Upper lobe of right lung (tissue), 1 donor: ENCODE measurements at regions not wholly inside any gene's neighbourhood (a gene's known extent, or its start where the extent isn't known, plus 50 kb on each side); places are given as distances from the start of the nearest gene placed in this dataset.

ENCODE experiments used
- ATAC-seq: fragments of 200-7000 bp; cut with Tn5 transposase; one replicate; pipeline ENCODE4 v1.9.1; 2020; ENCODE audit warnings: mild to moderate bottlenecking, moderate library complexity
- DNase-seq: peaks from one replicate; pipeline ENCODE4 v3.0.0-alpha.2; 2020
- H3K27ac ChIP-seq: fragments of 200-600 bp; one replicate; pipeline ENCODE4 v1.8.0; 2022
- H3K27me3 ChIP-seq: fragments of 200-600 bp; one replicate; pipeline ENCODE4 v1.8.0; 2022; ENCODE audit warnings: mild to moderate bottlenecking
- H3K36me3 ChIP-seq: fragments of 200-600 bp; one replicate; pipeline ENCODE4 v1.8.0; 2022
- H3K4me1 ChIP-seq: fragments of 200-600 bp; one replicate; pipeline ENCODE4 v1.8.0; 2022
- H3K4me3 ChIP-seq: fragments of 200-600 bp; one replicate; pipeline ENCODE4 v1.8.0; 2022; ENCODE audit warnings: mild to moderate bottlenecking
- H3K9me3 ChIP-seq: fragments of 200-600 bp; one replicate; pipeline ENCODE4 v1.8.0; 2022
- intact Hi-C: fragments of 100-400 bp; cut with DNase I; formaldehyde crosslinking; loops from one replicate; pipeline ENCODE4 v1.11.0; 2022
- TF ChIP-seq, protein P1 (sequence below): fragments of 200-600 bp; IDR thresholded peaks from one replicate; pipeline ENCODE4 v1.8.0; 2022; ENCODE audit warnings: antibody characterized with exemption
- donor health status: DM: no; HTN: yes; CAD: no; lungs with severe emphysema.

DNA sequence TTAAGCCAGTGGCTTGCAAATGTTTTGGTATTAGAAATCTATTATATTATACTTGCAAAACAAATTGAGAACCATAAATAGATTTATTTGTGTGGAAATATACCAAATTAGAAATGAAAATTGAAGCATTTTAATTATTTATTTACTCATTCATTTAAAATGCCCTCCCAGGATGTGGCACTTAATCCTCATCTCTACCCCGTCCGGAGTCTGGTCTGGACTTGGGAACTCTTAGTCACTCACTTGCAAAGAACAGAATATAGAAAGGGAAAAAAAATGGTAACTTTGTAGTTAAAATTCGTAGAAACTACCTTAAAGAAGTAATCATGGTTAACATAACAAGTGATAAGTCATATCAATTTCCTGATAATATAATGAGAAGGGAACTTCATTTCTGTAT is 775.9 kb upstream of the INTU start:
- no peaks in the 10 kb centered on the region for H3K36me3 ChIP-seq
- intact Hi-C loops, result no loop called here
- ATAC-seq (no peak), DNase-seq (no peak)
- no peak overlapping the region for H3K4me3 ChIP-seq
- H3K27me3 ChIP-seq, result no peaks in the 10 kb centered on the region
- H3K4me1 ChIP-seq, result no peaks in the 10 kb centered on the region
- TF ChIP-seq, protein P1, sequence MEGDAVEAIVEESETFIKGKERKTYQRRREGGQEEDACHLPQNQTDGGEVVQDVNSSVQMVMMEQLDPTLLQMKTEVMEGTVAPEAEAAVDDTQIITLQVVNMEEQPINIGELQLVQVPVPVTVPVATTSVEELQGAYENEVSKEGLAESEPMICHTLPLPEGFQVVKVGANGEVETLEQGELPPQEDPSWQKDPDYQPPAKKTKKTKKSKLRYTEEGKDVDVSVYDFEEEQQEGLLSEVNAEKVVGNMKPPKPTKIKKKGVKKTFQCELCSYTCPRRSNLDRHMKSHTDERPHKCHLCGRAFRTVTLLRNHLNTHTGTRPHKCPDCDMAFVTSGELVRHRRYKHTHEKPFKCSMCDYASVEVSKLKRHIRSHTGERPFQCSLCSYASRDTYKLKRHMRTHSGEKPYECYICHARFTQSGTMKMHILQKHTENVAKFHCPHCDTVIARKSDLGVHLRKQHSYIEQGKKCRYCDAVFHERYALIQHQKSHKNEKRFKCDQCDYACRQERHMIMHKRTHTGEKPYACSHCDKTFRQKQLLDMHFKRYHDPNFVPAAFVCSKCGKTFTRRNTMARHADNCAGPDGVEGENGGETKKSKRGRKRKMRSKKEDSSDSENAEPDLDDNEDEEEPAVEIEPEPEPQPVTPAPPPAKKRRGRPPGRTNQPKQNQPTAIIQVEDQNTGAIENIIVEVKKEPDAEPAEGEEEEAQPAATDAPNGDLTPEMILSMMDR, result no peak
- no peak overlapping the region for H3K27ac ChIP-seq
- H3K9me3 ChIP-seq, result peaks cover 4% of the 10 kb centered on the region

DNA sequence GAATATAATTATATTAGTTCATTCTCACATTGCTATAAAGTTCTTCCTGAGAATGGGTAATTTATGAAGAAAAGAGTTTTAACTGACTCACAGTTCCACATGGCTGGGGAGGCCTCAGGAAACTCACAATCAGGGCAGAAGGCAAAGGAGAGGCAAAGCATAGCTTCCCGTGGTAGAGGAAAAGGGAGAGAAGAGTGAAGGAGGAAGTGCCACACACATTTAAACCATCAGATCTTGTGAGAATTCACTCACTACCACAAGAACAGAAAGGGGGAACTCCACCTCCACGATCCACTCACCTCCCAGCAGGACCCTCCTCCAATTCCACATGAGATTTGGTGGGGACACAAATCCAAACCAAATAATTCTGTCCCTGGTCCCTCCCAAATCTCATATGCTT is 773.4 kb upstream of the INTU start:
- no peak overlapping the region for H3K4me3 ChIP-seq
- TF ChIP-seq, protein P1, result no peak
- intact Hi-C loops, result no loop called here
- H3K9me3 ChIP-seq, result peaks cover 4% of the 10 kb centered on the region
- no peaks in the 10 kb centered on the region for H3K27me3 ChIP-seq
- no peak for DNase-seq
- H3K4me1 ChIP-seq, result no peaks in the 10 kb centered on the region
- no peak for ATAC-seq
- H3K27ac ChIP-seq, result no peak overlapping the region
- H3K36me3 ChIP-seq, result no peaks in the 10 kb centered on the region

DNA sequence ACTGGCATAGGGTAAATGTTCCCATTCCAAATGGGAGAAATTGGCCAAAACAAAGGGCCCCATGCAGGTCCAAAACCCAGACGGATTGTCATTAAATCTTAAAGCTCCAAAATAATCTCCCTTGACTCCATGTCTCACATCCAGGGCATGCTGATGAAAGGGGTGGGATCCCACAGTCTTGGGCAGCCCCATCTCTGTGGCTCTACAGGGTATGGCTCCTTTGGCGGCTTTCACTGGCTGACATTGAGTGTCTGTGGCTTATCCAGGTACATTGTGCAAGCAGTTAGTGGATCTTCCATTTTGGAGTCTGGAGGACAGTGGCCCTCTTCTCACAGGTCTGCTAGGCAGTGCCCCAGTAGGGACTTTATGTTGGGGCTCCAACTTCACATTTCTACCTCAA is 772.9 kb upstream of the INTU start:
- no peak overlapping the region for H3K4me3 ChIP-seq
- no peaks in the 10 kb centered on the region for H3K4me1 ChIP-seq
- TF ChIP-seq, protein P1, result no peak
- no peaks in the 10 kb centered on the region for H3K27me3 ChIP-seq
- DNase-seq (no peak), ATAC-seq (no peak)
- H3K9me3 ChIP-seq, result peaks cover 4% of the 10 kb centered on the region
- H3K36me3 ChIP-seq, result no peaks in the 10 kb centered on the region
- intact Hi-C loops, result no loop called here
- H3K27ac ChIP-seq, result no peak overlapping the region

DNA sequence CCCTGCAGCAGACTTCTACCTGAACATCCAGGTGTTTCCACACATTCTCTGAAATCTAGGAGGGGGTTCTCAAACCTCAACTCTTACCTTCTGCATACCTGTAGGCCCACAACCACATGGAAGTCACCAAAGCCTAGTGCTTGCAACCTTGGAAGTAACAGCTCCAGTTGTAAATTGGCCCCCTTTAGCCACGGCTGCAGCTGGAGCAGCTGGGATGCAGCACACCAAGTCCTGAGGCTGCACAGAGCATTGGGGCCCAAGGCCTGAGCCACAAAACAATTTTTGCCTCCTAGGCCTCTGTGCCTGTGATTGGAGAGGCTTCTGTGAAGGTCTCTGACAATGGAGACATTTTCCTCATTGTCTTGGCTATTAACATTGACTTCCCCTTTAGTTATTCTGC is 772.4 kb upstream of the INTU start:
- Histone ChIP-seq H3K4me3 (no peak overlapping the region), H3K4me1 (no peaks in the 10 kb centered on the region), H3K27me3 (no peaks in the 10 kb centered on the region), H3K9me3 (peaks cover 4% of the 10 kb centered on the region), H3K27ac (no peak overlapping the region), H3K36me3 (no peaks in the 10 kb centered on the region)
- DNase-seq, result no peak
- no peak for ATAC-seq
- intact Hi-C loops, result no loop called here
- TF ChIP-seq, protein P1, result no peak

DNA sequence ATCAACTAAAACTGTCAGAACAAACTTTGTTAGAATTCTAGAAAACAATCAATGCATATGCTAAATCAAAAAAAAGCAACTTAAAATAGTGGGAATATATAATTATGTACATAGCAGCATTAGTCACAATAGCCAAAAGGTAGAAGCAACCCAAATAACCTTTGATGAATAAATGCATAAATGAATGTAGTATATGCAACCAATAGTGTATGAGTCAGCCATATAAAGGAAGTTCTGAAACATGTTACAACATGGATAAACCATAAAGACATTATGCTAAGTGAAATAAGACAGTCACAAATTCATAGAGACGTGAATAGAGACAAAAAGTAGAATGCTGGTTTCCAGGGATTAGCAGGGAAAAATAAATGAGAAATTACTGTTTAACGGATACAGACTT is 762.8 kb upstream of the INTU start:
- intact Hi-C loops, result no loop called here
- H3K4me1 ChIP-seq, result no peaks in the 10 kb centered on the region
- no peak overlapping the region for H3K27ac ChIP-seq
- H3K27me3 ChIP-seq, result no peaks in the 10 kb centered on the region
- H3K36me3 ChIP-seq, result no peaks in the 10 kb centered on the region
- DNase-seq (no peak), ATAC-seq (no peak)
- no peak overlapping the region for H3K4me3 ChIP-seq
- peaks cover 4% of the 10 kb centered on the region for H3K9me3 ChIP-seq
- TF ChIP-seq, protein P1, result no peak

DNA sequence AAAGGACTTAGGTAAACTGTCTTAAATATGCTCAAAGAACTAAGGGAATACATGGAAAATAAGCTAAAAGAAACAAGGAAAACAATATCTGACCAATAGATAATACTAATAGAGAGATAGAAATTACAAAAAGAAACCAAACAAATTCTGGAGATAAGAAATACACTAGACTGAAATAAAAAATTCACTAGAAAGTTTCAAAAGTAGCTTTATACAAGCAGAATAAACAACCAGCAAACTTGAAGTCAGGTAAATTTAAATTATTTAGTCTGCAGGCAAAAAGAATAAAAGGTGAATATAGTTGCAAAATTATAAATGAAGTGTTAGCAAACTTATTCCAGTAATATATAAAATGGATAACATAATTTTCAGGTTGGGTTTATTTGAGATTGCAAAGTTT is 760.9 kb upstream of the INTU start:
- intact Hi-C loops, result no loop called here
- Histone ChIP-seq H3K36me3 (no peaks in the 10 kb centered on the region), H3K9me3 (peaks cover 4% of the 10 kb centered on the region), H3K27me3 (no peaks in the 10 kb centered on the region), H3K4me3 (no peak overlapping the region), H3K4me1 (no peaks in the 10 kb centered on the region), H3K27ac (no peak overlapping the region)
- DNase-seq (no peak), ATAC-seq (no peak)
- TF ChIP-seq, protein P1, result no peak
